ENCODE measurements at regions not wholly inside any gene's neighbourhood (a gene's known extent, or its start where the extent isn't known, plus 50 kb on each side); places are given as distances from the start of the nearest gene placed in this dataset.

DNA sequence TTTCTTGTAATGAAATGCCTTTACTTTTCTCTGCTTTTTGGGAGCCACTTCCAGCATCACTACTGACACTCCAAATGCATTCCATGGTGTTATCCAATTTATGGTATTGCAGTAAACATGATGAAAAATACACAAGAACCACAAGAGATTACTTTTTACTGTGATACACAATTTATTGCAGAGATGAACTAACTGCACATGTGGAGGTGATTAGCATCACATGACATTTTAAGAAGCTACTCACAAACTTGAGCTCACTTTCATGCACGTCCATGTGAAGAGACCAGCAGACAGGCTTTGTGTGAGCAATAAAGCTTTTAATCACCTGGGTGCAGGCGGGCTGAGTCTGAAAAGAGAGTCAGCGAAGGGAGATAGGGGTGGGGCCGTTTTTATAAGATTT, 780.5 kb upstream of the GOT2 start:
- in situ Hi-C loops (cut with HindIII; ENCODE audit: extremely low pct_ligation_motif_present, low pct_unique_long_range_greater_than_20kb) (no loop called here), intact Hi-C loops (cut with micrococcal nuclease; ENCODE audit: unreplicated experiment) (no loop called here)
- WGBS (ENCODE audit: low lambda C conversion rate): 2% methylated on average over 4 of the region's 4 CpGs
- no peak overlapping the region for H3K27ac ChIP-seq (ENCODE audit: extremely low read length, insufficient read depth, low read length)
- ATAC-seq (no peak), FAIRE-seq (no peak), DNase-seq (ENCODE audit: low spot score) (no peak)
- no peak overlapping the region for H2AFZ ChIP-seq (ENCODE audit: low read length)
- TF ChIP-seq, protein P1, sequence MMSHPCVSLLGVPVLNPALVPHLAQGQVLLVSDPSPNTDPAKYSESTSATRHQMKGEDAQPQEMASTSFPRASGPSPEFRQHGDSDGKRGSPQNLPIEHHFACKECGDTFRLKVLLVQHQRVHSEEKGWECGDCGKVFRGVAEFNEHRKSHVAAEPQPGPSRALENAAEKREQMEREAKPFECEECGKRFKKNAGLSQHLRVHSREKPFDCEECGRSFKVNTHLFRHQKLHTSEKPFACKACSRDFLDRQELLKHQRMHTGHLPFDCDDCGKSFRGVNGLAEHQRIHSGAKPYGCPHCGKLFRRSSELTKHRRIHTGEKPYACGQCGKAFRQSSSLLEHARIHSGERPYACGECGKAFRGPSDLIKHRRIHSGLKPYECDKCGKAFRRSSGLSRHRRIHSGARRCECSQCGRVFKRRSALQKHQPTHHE (CRISPR knock-in tag; IDR thresholded peaks at IDR 0.05; ENCODE audit: borderline replicate concordance): no peak
- TF ChIP-seq, protein P2, sequence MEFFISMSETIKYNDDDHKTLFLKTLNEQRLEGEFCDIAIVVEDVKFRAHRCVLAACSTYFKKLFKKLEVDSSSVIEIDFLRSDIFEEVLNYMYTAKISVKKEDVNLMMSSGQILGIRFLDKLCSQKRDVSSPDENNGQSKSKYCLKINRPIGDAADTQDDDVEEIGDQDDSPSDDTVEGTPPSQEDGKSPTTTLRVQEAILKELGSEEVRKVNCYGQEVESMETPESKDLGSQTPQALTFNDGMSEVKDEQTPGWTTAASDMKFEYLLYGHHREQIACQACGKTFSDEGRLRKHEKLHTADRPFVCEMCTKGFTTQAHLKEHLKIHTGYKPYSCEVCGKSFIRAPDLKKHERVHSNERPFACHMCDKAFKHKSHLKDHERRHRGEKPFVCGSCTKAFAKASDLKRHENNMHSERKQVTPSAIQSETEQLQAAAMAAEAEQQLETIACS (CRISPR knock-in tag; IDR thresholded peaks at IDR 0.05): no peak
- TF ChIP-seq YEATS4 (CRISPR knock-in tag; IDR thresholded peaks at IDR 0.05; ENCODE audit: borderline replicate concordance): no peak
- TF ChIP-seq YEATS2 (CRISPR knock-in tag; IDR thresholded peaks at IDR 0.05; ENCODE audit: borderline replicate concordance): no peak
- TF ChIP-seq, protein P3, sequence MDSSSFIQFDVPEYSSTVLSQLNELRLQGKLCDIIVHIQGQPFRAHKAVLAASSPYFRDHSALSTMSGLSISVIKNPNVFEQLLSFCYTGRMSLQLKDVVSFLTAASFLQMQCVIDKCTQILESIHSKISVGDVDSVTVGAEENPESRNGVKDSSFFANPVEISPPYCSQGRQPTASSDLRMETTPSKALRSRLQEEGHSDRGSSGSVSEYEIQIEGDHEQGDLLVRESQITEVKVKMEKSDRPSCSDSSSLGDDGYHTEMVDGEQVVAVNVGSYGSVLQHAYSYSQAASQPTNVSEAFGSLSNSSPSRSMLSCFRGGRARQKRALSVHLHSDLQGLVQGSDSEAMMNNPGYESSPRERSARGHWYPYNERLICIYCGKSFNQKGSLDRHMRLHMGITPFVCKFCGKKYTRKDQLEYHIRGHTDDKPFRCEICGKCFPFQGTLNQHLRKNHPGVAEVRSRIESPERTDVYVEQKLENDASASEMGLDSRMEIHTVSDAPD (CRISPR knock-in tag; IDR thresholded peaks at IDR 0.05): no peak
- TF ChIP-seq, protein P4, sequence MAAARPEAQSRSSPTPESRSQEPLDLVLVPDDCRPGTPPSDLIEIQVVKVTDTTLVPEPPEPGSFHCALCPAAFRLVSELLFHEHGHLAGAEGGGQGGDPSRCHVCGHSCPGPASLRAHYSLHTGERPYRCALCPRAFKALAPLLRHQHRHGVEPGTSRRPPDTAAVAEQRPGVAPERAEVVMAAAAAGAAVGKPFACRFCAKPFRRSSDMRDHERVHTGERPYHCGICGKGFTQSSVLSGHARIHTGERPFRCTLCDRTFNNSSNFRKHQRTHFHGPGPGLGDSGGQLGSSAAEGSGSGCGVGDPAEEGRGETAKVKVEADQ (CRISPR knock-in tag; IDR thresholded peaks at IDR 0.05; ENCODE audit: borderline replicate concordance): no peak
- TF ChIP-seq NFIB (CRISPR knock-in tag; IDR thresholded peaks at IDR 0.05; ENCODE audit: borderline replicate concordance): no peak
- TF ChIP-seq HNRNPH1 (optimal IDR thresholded peaks at IDR 0.05; ENCODE audit: low read depth, low read length): no peak
- no peak for TF ChIP-seq IRF2 (CRISPR knock-in tag; IDR thresholded peaks at IDR 0.05)
- TF ChIP-seq MXD4 (CRISPR knock-in tag; IDR thresholded peaks at IDR 0.05): no peak
- TF ChIP-seq, protein P5, sequence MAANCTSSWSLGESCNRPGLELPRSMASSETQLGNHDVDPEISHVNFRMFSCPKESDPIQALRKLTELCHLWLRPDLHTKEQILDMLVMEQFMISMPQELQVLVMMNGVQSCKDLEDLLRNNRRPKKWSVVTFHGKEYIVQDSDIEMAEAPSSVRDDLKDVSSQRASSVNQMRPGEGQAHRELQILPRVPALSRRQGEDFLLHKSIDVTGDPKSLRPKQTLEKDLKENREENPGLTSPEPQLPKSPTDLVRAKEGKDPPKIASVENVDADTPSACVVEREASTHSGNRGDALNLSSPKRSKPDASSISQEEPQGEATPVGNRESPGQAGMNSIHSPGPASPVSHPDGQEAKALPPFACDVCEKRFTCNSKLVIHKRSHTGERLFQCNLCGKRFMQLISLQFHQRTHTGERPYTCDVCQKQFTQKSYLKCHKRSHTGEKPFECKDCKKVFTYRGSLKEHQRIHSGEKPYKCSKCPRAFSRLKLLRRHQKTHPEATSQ (CRISPR knock-in tag; IDR thresholded peaks at IDR 0.05; ENCODE audit: borderline replicate concordance): no peak
- no peaks in the 10 kb centered on the region for H4K20me1 ChIP-seq (ENCODE audit: insufficient read depth, low read length)
- no peak overlapping the region for H3K4me2 ChIP-seq (ENCODE audit: low read depth, low read length)
- no peaks in the 10 kb centered on the region for H3K36me3 ChIP-seq (replicated peaks in 1 of 2; ENCODE audit: control insufficient read depth in 1 of 2, insufficient read depth in 2 of 2, low read length in 2 of 2)
- ChIA-PET POLR2A (no interaction called here), CTCF (ENCODE audit: low intra/inter-chr PET ratio, low total read pairs) (no interaction called here)
- BruUV-seq (replicated peaks): no TSS peak
- H3K9me3 ChIP-seq (ENCODE audit: low read length): 0 out of 2 replicates have a peak, but pooled peaks cover 7% of the 10 kb centered on the region
- H3K79me2 ChIP-seq (ENCODE audit: insufficient read depth, low read length): no peaks in the 10 kb centered on the region
- no peak overlapping the region for H3K4me3 ChIP-seq (replicated peaks in 1 of 3; ENCODE audit: insufficient read depth in 1 of 3, low read depth in 2 of 3, low read length in 3 of 3)
- H3K4me1 ChIP-seq (ENCODE audit: insufficient read depth, low read length): no peaks in the 10 kb centered on the region
- H3K27me3 ChIP-seq (ENCODE audit: control insufficient read depth in 1 of 2, insufficient read depth in 2 of 2, low read length in 2 of 2): no peaks in the 10 kb centered on the region
- no peak overlapping the region for H3K9ac ChIP-seq (ENCODE audit: insufficient read depth, low read depth, low read length)

Measured in HepG2 (cell line).